HPDE6-E6E7 (cell line): ENCODE measurements at regions not wholly inside any gene's neighbourhood (a gene's known extent, or its start where the extent isn't known, plus 50 kb on each side); places are given as distances from the start of the nearest gene placed in this dataset.
A peak's percentile ranks its signal among the peaks of the same experiment; 100 is the strongest.

Experiments used
- DNase-seq: peaks from one replicate; pipeline ENCODE4 v3.0.0; 2011; ENCODE audit warnings: missing footprints; ENCODE audit errors: extremely low spot score

DNA sequence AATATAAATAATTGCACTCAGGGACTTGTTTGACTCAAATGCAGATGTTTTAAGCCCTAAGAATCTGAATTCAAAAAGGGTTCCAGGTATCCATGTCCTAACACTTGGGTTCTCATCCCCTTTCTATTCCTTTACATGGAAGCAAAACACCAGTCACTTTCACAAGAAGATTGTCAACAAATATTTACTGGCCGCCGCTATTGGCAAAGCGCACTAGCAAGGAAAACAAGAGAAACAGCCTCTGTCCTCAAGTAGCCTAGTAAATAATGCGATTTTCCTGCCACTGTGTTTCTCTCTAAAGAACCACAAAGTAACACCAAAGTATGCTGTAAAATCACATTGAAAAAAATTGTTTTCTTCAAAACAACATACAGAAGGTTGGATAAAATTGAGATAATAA is 66.7 kb upstream of the EZH2 start:
- no peak for DNase-seq

DNA sequence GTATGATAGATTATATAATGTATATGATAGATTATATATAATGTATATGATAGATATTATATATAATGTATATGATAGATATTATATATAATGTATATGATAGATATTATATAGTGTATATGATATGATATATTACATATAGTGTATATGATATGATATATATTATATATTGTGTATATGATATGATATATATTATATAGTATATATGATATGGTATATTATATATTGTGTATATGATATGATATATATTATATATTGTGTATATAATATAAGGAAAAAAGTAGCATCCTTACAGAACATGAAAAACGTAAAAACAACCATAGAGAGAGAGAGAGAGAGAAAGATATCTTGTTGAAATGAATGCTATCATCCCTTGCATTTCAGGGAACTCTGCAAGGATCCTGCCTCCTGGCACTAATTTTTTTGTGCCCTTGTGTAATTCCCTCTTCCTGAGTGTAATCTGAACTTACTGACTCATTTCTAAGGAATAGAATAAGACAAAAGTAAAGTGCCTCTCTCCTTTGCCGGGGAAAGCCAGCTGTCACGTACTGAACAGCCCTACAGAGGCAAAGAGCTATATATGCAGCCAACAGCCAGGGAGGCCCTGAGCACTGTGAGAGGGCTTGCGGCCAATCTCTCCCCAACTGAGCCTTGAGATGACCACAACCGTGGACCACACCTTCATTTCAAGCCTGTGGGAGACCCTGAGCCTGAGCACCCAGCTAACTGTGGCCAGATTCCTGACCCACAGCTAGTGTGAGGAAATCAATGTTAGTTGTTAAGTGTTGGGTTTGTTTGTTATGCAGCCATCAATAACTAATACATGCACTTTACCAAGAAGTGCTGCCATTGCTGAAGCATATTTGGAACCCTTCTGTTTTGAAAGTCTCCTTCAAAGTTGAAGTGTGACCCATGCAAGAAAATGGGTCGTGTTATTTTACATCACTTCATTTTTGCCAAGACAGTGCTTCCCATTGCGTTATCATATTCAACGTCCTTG is 61.1 kb upstream of the EZH2 start:
- DNase-seq: peak; percentile 19

DNA sequence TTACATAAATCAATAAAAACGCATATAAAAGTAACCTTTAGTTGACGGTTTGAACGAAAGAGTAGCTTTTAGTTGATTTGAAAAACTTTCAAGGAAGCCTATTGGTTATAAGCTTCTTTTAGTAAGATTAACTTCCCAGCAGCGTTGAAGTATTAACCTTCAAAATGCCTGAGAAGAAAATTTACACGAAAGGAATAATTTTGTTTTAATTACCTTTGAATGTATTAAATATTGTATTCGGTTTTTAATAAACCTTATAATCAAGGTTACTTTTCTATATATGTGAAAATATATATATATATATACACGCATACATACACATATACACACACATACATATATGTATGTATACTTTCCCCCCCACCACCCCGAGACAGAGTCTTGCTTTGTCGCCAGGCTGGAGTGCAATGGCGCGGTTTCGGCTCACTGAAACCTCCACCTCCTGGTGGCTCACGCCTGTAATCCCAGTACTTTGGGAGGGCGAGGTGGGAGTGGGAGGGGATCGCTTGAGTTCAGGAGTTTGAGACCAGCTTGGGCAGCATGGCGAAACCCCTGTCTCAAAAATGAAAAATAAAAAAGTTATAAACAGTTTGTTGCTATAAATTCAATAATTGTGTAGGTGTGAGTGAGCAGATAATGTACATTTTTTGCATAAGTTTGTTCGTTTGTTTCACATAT is 57.6 kb upstream of the EZH2 start:
- peak; percentile 19 for DNase-seq

DNA sequence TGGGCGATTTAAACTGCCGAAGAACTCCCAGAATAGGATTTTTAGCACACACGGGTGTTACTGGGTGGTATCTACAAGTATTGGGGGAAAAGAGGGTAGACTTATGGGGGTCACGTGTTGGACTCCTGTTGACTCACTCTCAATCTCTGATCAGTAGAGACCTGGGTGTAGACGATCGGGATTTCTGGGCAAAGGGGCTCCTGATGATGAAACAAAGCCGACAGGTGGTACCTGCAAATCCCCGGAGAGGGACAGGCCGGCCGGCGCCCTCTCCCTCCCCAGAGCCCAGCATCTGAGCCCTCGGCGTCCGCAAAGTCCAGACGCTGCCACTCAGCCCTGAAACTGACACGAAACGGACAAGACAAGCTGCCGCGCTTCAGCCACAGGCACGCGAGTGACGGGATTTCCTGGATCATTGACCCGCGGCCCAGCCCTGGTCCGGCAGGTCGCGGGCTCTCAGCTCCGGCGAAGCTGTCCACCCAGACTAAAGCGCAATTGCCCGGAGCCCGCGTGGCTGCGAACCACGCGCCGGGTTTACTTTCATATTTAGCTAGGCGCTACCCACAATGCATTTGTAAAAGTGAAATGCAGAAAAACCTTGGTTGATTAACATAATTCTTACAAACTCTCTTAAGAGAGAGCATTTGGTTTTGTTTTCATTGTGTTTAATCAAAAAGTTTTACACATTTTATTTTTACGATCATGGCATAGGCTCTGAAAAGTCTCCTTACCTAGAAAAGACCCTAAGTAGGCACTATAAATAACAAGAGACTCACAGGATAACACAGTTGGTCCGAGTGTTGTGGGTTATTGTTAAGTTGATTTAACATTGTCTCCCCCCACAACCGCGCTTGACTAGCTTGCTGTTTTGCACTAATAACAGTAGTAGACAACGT is 56.9 kb upstream of the EZH2 start:
- DNase-seq: peak; percentile 71

DNA sequence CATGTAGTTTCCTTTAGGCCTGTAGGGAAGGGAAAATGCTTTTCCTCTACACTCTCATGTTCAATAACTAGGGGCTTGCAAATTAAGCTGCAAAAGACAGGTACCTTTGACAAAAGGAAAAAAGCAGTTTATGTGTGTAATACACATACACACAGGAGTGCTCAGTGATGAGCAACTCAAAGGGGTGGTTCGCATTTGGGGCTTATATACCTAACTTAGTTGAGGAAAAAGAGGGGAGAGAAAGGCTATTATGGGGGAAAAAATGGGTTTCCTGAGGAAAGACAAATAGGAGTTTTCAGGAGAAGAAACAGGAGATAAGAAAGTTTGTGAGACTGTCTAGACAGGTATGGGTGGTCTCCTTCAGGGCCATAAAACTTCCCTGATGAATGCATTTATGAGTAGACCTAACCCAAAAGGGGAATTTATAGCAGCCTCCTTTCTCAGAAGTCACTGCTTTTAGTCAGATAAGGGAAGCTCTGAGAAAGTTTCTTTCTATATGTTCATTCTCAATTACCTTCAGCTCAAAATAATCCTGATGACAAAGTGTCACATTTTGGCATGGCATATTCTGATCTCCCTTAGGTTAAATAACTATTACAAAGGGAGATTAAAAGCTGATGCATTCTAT is 55.2 kb upstream of the EZH2 start:
- no peak for DNase-seq

DNA sequence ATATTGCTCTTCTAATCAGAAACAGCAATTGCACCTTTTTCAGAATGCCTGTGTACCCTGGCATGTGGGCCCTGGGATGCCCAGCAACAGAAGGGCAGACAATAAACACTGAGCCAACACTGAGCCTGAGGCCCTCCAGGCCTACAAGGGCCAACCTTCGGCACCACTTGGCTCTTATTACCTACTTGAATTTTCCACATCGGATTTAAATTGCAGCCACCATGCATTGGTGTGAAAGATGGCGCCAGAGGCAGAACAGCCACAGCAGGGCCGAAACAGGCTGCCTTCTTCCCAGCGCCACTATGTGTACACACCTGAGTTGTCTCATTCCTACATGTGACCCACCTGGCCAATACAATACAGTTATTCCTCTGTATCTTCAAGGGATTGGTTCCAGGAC is 51.4 kb upstream of the EZH2 start:
- DNase-seq: no peak
